Stimulated activated CD4-positive, alpha-beta T cell treated with anti-CD3 and anti-CD28 coated beads, Interleukin-1b, Interleukin-23, amount 100 ng/mL, for 24 hours (primary cell): ENCODE measurements at regions not wholly inside any gene's neighbourhood (a gene's known extent, or its start where the extent isn't known, plus 50 kb on each side); places are given as distances from the start of the nearest gene placed in this dataset.

ENCODE experiments used
- DNase-seq, 4 experiments: peaks; one replicate each; pipeline ENCODE4 v3.0.0-alpha.2; 2020; ENCODE audit warnings: low read depth in 4 of 4, low spot score in 1 of 4

- DNase-seq = no peak
Observed at GRCh38 chr10:43943818-43944360, 295.2 kb upstream of the ZNF32 start.

DNA sequence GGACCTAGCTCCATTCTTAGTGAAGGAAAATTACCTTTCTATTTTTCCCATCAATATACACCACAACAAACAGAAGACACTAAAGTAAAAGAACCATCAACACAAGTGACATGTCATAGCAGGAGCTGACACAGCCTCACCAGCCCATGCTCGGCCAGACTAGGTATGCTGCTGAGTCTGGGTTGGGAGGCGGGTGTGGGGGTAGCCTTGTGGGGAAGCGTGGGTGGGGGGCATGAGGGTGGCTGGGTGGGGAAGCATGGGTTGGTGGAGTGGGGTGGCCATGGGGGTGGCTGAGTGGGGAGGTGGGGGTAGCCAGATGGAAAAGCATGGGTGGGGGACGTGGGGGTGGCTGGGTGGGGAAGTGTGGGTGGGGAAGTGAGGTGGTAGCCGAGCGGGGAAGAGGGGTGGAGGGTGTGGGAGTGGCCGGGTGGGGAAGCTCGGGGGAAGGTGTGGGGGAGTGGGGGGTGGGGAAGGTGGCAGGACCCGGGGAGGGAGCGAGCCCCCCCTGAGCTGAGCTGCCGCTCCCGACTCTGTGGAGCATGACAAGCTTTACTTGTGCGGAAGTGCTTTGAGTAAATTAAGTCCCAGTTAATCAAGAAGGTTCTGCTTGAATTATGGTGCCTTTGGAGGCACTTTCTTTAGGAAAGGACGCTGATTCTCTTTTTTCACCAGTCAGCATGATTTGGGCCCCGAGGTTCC, 294.6 kb upstream of the ZNF32 start:
- no peak for DNase-seq

- DNase-seq = no peak
Observed at GRCh38 chr10:43942096-43942850, 293.6 kb upstream of the ZNF32 start.

DNA sequence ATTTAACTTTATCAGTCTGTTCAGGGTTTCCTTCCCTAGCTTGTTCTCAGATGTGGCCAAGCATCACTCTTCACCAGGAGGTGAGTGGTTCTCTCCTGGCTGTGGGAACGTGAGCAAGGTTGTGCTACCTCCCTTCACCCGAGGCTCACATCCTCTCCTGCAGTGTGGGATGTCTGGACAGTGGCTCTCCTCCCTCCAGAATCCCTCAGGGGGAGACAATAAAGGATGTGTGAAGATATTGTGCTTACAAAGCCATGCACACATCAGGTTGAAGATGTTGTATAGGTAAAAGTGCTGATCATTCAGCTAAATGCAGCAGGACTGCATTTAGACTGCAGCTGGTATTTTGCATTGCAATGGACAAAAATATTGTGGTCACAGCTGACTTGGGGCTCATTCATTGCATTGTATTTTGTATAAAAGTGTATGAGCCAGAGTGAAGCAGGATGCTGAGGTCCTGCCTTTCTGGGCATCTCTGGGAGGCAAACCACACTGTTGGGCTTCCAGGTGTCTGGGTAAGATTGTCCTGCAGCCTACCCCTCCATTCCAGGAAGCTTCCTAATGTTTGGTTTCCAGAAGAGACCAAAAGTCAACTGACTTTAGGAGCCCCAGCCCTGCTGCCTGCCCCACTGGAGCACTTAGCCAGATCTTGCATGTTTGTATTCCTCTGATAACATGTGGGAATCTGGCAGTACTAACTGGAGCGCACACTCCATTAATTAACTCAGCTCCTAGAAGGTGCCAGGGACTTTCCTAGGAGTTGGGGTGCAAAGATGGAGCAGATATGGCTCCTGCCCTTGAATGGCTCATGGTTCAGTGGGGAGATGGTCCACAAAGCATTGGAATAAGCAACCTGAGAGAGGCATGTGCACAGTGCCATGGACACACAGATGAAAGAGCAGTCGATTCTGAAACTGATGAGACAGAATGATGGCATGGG, 292.5 kb upstream of the ZNF32 start:
- DNase-seq = no peak

GRCh38 chr10:43939939-43940820, 291.5 kb upstream of the ZNF32 start:
- DNase-seq = no peak

DNA sequence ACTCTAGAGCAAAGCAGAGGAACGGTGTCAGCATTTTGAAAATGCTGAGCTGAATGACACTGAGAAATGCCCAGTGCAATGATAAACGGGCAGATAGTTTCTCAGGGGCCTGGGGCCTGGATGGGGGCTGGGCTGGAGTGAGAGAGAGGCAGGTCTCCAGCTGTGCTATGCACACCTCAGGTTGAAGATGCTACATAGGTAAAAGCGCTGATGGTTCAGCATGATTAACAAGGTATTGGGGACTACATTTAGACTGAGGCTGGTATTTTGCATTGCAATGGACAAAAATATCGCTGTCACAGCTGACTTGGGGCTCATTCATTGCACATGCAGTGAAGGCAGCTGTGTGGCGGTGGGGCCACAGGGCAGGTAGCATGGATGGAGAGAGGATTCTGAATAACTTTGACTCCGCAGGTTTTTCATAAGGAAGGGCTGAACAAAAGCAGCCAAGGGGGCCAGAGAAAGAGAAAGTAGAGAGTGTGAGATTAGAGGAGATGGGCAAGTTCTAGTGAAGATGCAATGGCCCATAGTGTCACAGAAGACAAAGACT, 290.8 kb upstream of the ZNF32 start:
- no peak for DNase-seq

GRCh38 chr10:43938810-43939209, 290.1 kb upstream of the ZNF32 start:
- no peak for DNase-seq

- DNase-seq = no peak
Observed at GRCh38 chr10:43931308-43931930, 282.7 kb upstream of the ZNF32 start.

- DNase-seq = no peak
Observed at GRCh38 chr10:43930777-43931176, 282.1 kb upstream of the ZNF32 start.

DNA sequence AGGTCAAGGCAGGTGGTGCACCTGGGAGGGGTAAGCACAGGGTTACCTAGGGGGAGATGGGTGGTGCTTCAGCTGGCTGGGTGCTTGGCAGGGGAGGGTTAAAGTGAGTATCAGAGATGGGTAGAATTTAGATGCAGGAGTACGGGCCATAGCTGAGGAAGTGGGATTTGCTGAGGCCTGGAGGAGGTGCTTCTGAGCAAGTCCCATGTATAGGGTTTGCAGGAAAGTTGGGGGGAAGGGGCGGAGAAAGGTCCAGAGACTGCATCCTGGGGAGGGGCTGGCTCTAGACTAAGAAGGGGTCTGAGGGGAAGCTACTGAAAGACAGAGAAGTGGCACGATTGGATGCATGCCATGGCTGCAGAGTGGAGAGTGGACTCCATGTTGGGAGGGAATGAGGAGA, 281.6 kb upstream of the ZNF32 start:
- DNase-seq = no peak

GRCh38 chr10:43929122-43929521, 280.4 kb upstream of the ZNF32 start:
- no peak for DNase-seq

DNA sequence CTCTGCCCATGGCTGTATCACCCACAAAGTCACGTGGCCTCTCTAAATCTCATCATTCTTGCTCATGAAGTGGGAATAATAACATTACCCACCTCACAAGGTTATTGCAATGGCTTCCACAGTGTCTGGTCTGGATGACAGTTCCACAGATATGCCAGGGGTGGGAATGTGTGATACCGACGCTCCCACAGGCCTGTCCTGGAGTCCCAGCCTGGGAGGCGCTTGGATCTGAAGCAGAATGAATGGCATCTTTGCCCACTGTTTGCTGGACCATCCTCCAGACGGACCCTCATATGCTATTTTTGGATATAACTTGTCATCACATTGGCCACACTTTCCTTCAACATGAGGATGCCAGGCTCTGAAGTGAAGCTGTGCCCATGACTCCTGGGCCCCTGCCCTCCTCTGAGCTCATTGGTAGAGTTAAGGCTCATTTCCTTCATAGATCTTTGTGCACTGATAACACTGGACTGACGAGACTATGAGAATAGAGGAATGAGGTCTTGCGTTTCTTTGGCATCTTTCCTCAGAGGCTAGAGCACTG, 279.8 kb upstream of the ZNF32 start:
- no peak for DNase-seq

DNA sequence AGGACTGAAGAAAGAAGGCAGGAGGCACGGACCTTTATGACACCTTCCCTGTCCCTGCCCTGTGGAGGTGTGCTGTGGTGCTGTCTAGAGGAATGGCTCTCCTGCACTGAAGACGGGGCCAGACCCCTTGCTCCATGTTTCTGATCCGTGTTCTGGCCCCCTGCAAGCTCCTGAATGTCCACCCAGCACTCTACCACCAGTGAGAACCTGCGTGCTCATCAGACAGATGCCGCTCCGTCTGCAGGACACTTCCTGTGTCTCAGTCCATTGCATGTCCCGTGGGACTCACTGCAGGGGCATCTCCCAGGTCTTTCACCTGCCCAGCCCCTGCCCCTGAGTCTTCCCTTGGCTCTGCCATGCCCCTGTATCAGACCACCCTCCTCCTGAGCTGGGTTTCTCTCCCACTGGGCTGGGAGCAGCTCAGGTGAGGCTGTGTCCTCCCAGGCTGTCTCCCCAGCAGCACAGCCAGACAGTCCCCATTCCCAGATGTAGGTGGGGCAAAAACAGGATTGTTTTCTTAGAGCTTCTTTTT, 278.3 kb upstream of the ZNF32 start:
- DNase-seq = no peak

DNA sequence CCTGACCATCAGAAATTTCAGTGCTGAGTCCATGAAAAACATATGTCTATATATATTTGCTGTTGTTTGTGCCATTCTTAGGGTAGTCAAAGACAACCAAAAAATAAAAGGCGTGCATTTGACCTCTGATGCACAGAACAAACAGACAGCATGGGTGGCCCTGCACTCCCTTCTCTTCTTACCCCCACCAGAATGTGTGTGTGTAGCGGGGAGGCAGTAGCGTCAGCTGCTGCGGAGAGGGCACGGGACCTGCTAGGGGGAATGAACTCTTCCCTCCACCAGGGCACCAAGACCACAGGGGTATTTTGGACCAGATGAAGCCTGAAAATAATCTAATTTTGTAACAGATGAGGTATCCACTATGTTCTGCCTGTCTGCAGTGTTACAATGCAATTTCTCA, 277.7 kb upstream of the ZNF32 start:
- DNase-seq = no peak

DNA sequence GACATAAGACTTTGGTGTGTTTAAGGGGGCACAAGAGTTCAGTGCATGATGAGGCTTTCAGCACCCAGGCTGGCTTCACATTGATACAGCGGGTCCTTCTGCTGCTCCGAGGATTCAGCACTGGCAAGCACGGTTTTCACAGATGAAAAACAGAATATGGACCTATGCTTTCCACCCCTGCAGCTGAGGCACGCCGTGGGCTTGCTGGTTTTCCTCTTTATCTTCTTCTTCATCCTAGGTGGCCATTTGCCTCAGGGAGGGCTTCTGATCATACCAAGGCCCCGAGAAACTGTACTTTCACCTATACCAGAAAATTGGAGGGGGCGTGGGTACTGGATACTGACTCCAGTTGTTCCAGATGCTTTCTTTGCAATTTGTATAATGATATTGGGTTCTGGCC, 277.1 kb upstream of the ZNF32 start:
- DNase-seq = no peak

GRCh38 chr10:43923328-43923727, 274.6 kb upstream of the ZNF32 start:
- DNase-seq = no peak

DNA sequence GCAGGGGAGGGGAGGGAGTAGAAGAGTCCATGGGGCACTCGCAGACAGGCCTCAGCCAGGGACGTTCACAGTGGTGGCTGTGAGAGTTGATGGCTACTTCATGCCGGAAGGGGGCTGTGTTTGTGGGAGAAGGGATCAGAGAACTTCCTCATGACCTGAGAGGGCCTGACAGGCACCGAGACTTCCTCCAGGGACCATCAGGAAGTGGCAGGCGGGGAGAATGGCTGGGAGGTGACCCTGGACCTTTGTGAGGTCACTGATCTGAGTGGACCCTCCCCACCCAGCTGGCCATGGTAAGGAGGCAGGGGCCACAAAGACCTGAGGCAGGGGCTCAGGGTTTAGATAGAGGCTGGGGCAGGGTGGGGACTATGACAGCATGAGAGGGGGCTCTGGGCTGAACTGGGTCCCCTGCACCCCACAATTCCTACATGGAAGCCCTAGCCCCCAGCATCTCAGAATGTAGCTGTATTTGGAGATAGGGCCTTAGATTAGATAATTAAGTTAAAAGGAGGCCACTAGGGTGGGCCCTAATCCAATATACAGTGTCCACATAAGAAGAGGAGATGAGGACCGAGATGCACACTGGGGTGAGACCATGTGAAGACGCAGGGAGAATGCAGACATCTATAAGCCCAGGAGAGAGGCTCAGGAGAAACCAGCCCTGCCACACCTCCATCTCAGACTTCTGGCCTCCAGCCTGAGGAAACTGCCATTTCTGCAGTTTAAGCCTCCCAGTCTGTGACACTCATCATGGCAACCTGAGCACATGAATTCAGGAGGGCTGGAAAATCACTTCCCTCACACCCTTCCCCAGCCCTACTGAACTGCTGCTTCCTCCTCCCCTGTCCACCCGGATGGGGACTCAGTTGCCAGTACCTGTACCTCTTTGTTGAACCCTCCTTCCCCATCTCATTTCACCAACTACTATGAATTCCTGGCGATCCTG, 273.9 kb upstream of the ZNF32 start:
- no peak for DNase-seq

- DNase-seq = no peak
Observed at GRCh38 chr10:43921881-43922280, 273.2 kb upstream of the ZNF32 start.
